Stimulated activated CD4-positive, alpha-beta T cell treated with anti-CD3 and anti-CD28 coated beads, Interleukin-2, amount 100 ng/mL, for 24 hours (primary cell): ENCODE measurements at regions not wholly inside any gene's neighbourhood (a gene's known extent, or its start where the extent isn't known, plus 50 kb on each side); places are given as distances from the start of the nearest gene placed in this dataset.

Experiments used
- DNase-seq, 2 donors: peaks; one replicate each; pipeline ENCODE4 v3.0.0-alpha.2; 2020

- no peak for DNase-seq
These were observed 432.7 kb downstream of the SLITRK5 start for GRCh38 chr13:88103824-88104223.

DNA sequence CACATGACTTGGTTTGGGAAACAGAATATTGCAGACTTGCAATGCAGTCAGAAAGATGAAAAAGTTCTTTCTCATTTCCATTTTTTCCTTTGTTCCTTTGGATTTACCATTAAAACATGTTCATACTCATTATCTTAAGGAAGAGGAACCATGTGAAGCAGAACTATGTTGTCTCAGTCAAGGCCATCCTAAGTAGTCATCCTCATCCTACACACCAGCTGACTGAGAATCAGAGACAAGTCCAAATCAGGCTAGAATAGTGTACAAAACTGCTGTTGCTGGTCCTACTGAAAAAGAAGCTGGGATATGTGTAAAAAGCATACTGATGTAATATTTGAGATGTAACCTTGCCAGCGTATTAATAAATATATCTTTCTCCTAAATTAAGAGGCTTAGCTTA lies 433.4 kb downstream of the SLITRK5 start:
- no peak for DNase-seq

- no peak for DNase-seq
These were observed 436.4 kb downstream of the SLITRK5 start for GRCh38 chr13:88107570-88107969.

- DNase-seq: no peak
These were observed 441.4 kb downstream of the SLITRK5 start for GRCh38 chr13:88112526-88112925.

DNA sequence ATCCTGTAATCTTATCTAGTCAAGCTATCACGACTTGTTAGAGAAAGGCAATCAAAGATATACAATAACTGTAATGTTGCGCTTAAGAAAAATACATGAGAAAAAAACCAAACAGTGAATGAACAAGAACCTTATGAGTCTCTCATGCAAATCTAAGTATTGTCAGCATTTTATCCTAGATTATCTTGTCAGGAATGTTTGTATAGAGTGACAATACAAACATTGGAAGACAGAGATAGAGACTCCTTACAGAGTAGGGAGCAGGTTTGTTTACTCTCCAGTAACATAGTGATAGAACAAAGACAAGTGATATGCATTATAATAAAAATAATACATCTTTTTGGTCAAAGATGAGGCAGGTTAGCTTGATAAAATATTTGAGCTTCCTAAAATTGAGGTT lies 444.8 kb downstream of the SLITRK5 start:
- DNase-seq: no peak

DNA sequence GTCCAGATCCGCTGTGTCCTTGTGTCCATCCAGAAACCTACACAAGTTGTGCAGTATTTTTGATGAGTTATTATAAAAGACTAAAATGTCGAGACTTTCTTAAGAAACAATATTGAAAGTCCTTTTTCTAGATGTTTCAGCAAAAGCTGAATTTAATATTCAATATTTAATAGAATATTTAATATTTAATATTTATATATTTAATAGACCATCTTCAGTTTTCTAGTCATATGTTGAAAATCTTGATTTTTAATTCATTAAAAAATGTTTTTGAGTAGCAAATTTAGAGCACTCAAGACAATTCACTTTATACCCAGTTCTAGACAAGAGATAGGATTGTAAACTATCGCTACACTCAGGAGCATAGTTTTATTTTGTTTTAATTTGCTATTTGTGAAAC lies 447.8 kb downstream of the SLITRK5 start:
- no peak for DNase-seq

DNA sequence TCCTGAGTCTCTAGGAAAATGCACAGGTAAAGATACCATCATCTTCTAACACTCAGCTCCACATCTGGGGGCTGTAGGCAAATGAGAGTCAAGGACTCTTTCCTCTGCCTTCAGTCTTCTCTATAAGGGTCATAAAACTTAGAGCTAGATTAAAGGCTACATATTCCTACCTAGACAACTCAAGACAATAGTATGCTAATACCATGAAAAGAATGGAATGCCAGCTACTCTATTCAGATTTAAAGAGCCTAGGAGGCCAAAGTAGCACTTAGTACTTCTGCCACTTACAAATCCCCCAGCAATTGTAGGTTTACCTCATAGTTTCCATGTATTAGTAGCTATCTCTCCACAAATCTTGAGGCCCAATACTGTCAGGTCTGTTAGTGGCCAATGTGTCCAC lies 453.0 kb downstream of the SLITRK5 start:
- no peak for DNase-seq

DNA sequence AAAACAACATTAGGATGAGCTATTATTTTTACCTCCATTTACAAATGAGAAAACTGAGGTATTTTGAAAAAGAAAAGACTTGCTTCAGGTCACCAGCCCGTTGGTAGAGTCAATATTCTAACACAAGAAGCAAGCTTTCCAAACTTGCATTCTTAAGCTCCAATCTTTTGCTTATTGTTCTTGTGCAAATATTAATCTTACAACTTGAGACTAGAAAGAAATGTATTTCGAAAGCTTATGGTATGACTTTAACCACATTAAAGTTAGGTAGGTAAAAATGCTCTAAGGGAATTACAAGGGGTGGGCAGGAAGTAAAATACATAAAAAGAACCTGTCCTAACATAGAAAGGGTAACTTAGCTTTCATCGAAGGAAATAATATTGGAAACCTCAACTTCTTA lies 453.9 kb downstream of the SLITRK5 start:
- no peak for DNase-seq

DNA sequence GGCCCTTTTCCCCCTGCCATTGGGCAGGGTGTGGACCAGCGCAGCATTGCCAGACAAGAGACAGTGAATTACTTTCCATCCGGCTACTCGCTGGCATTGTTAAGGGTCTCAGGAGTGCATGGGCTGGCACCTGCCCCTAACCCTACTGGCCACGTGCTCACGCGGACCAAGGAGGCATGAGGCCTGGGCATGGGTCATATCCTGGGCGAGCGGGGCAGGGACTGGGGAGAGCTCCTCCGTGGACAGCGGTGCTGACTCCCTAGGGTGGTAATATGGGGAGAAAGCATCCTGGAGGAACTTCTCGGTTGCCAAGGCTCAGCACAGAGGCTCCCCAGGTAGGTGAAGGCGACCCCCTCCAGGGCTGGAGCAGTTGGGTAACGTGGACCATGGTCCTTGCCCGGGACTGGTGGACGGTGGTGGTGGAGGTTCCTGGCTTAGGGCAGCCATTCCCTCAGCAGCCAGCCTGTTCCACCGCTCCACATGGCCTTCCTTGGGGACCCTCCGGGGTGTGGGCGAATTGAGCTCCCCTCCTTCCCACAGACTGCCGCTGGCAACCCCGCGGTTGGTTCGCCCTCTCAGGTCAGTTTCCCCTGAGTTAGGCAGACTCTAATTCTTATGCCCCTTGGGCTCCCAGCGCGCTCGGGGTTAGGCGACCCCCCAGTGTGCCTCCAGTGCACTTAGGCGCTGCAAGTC lies 465.1 kb downstream of the SLITRK5 start:
- DNase-seq: no peak

DNA sequence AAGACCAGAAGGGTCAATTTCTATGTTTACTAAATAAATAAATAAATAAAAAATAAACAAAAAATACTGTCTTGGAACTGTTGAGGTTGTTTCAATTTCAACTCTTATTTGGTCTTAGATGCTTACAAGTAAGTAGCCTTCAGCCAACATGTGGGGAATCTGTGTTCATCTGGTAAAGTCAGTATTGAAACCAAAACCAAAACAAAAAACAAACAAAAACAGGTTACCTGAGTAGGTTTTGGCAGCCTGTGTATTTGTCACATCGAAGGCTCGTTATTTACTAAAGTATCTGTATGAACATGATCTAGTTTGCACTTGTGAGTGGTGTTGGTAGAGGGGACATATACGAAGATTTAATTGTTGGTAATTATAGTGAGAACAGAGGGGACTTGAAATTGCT lies 471.5 kb downstream of the SLITRK5 start:
- DNase-seq: no peak

GRCh38 chr13:88144580-88144979 lies 473.4 kb downstream of the SLITRK5 start:
- DNase-seq: no peak

GRCh38 chr13:88153353-88153752 lies 482.2 kb downstream of the SLITRK5 start:
- no peak for DNase-seq

GRCh38 chr13:88154001-88154400 lies 482.8 kb downstream of the SLITRK5 start:
- no peak for DNase-seq

GRCh38 chr13:88162076-88162702 lies 491.0 kb downstream of the SLITRK5 start:
- DNase-seq: no peak

GRCh38 chr13:88176231-88176630 lies 505.1 kb downstream of the SLITRK5 start:
- DNase-seq: no peak

DNA sequence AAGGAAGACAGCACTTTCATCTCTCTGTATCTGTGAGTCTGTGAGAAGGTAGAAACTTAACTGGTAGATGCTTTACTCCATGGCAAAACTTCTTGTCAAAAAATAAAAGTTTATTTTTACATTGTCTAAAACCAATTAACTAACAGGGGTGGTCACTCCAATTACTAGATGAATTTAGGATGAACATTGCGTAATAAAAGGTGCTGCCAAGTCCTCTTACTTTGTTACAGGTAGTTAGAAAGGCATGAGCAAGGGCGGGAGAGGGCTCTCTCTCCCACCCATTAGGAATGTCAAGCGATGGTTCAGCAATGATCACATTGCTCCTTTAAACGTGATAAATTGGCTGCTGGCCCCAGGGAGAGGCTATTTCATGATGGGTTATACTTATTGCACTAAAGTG lies 512.3 kb downstream of the SLITRK5 start:
- DNase-seq: no peak

DNA sequence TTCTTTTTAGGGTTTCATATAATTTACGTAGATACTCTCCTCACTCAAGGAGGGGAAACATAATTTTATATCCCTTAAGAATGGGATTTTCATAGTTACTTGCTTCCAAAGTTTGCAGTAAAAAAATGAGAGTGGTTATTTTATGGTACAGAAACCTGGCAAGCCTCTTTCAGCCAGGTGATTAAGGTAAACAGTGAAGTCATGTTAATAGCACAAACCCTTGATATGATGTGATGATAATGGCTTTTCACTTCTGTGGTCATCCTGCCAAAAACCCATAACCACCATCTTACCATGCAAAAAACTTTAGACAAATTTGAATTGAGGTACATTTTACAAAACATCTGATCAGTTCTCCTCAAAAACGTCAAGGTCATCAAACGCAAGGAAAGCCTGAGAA lies 517.8 kb downstream of the SLITRK5 start:
- DNase-seq: no peak

- no peak for DNase-seq
These were observed 518.6 kb downstream of the SLITRK5 start for GRCh38 chr13:88189728-88190127.

GRCh38 chr13:88196106-88196505 lies 524.9 kb downstream of the SLITRK5 start:
- DNase-seq: no peak

- DNase-seq: no peak
These were observed 546.2 kb downstream of the SLITRK5 start for GRCh38 chr13:88217372-88217771.

- no peak for DNase-seq
These were observed 546.7 kb downstream of the SLITRK5 start for GRCh38 chr13:88217883-88218282.

GRCh38 chr13:88223958-88224357 lies 552.8 kb downstream of the SLITRK5 start:
- no peak for DNase-seq

DNA sequence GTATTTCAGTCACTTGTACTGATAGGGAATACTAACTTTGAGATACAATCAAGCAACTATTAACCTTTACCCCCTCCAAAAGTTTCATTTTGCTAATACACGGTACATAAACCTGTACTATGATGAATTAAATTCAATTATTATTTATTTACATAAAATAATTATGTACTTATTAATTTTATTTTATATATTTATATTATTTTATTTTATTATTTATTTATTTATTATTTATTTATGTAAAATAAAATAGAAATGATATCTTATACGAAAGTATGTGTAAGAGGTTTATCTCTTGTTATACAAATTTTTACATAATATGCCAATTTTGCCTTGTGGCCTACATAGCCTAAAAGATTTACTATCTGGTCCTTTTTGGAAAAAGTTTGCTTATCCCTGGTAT lies 564.3 kb downstream of the SLITRK5 start:
- DNase-seq: no peak

DNA sequence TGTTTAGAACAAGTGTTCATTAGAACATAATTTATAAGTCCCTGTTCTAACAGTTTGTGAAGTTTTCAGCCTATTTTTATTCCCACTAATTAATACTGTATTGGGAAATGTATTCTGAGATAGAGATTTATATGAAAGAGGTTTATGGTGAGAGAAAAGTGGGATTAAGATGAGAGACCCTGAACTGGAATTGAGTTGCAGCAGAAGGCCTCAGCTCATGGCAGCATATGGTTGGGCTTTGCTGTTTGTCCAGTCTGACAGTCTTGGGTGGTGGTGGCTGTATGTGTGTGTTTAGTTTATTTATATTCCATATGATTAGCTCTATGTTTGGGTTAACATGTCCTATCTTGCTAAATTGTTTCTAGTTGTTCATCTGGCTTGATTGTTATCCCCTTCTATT lies 575.1 kb downstream of the SLITRK5 start:
- no peak for DNase-seq

DNA sequence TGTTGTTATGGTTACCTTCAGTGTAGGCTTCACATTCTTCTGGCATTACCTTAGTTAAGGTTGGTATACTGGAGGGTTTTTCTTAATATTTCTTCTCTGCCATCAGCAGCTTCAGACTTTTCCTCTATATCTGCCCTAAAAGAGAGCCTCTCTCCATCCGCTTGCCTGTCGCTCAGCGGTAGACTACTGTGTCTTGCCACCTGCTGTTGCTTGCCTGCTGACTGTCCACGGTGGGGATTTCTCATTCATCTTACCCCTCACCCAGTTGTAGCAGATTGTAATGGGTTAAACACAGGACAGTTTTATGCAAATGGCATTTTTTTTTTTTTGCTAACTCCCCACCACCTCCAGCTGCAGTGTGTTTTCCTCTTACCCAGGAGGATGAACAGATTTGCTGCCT lies 577.2 kb downstream of the SLITRK5 start:
- DNase-seq: no peak
